HG03442 (cell line): ENCODE measurements at regions not wholly inside any gene's neighbourhood (a gene's known extent, or its start where the extent isn't known, plus 50 kb on each side); places are given as distances from the start of the nearest gene placed in this dataset.

Source experiments
- ATAC-seq: cut with Tn5 transposase; IDR thresholded peaks from one replicate; pipeline ENCODE4 v1.9.1; 2021; ENCODE audit warnings: mild to moderate bottlenecking, moderate library complexity; ENCODE audit not compliant: unreplicated experiment

DNA sequence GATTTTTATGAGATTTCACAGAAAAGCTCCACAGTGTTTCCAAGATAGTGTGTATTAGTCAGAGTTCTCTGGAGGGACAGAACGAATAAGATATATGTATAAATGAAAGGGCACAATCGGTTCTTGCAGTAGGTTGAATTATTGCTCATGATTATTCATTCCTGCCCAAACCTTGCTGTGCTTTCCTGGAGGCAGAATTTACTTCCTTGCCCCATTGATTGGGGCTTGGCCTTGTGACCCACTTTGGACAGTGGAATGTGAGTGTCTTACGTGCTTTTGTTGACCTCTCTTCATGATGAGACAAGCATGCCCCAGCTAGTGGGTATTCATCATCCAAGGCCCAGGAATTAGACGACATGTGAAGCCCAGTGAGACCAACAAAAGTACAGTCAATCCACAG is 53.0 kb upstream of the ABCB5 start:
- no peak for ATAC-seq
